Spinal cord (tissue), 9 donors: ENCODE measurements at regions not wholly inside any gene's neighbourhood (a gene's known extent, or its start where the extent isn't known, plus 50 kb on each side); places are given as distances from the start of the nearest gene placed in this dataset.

Source experiments
- DNase-seq, 6 donors: peaks; one replicate each; pipeline versions ENCODE4 v3.0.0 to v3.0.0-alpha.2; 2013 to 2015; ENCODE audit warnings: low spot score in 6 of 6, low read depth in 4 of 6
- H3K27ac ChIP-seq: one replicate; pipeline ENCODE4 v1.5.1; 2013; ENCODE audit warnings: low read depth, low read length, control low read depth
- H3K27me3 ChIP-seq: one replicate; pipeline ENCODE4 v1.6.1; 2013; ENCODE audit warnings: low read length; ENCODE audit not compliant: control insufficient read depth, insufficient read depth
- H3K36me3 ChIP-seq: one replicate; pipeline ENCODE4 v1.6.1; 2013; ENCODE audit warnings: low read length; ENCODE audit not compliant: control insufficient read depth, insufficient read depth
- H3K4me1 ChIP-seq: one replicate; pipeline ENCODE4 v1.6.1; 2013; ENCODE audit warnings: low read length; ENCODE audit not compliant: control insufficient read depth, insufficient read depth
- H3K4me3 ChIP-seq: one replicate; pipeline ENCODE4 v1.5.1; 2013; ENCODE audit warnings: low read depth, low read length, control low read depth
- H3K9me3 ChIP-seq: one replicate; pipeline ENCODE4 v1.6.1; 2013; ENCODE audit warnings: low read length; ENCODE audit not compliant: control insufficient read depth, insufficient read depth
- WGBS: methylation state at CpG from one replicate; pipeline ENCODE4 v1.1.5; 2013; ENCODE audit warnings: missing lambda C conversion rate; ENCODE audit not compliant: insufficient coverage; 5-methylcytosine and 5-hydroxymethylcytosine counted together
- donor health status: healthy.

DNA sequence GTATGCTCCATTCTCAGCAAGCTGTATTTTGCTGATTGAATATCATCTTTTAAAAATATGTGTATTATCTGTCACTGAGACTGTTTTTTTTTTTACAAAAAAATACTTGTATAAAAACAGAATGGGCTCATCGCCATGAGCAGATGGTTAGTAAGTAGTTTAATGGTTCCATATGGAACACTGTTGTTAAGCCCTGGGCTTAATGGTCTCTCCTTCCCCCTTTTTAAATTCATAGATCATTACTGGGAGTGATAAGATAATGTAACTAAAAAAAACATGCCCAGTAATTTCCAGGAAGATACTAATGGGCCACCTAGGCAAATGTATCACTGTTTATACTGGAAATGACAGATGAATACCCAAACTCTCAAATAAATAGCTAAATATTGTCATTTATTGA lies 95.3 kb upstream of the TPRG1 start:
- H3K4me1 ChIP-seq, result no peaks in the 10 kb centered on the region
- no peaks in the 10 kb centered on the region for H3K9me3 ChIP-seq
- no CpG with 5 or more reads among the region's 1 CpG for WGBS
- peak in 2 of 6 donors; percentile 41 to 74 for DNase-seq
- H3K4me3 ChIP-seq, result no peak overlapping the region
- no peaks in the 10 kb centered on the region for H3K36me3 ChIP-seq
- no peaks in the 10 kb centered on the region for H3K27me3 ChIP-seq
- no peak overlapping the region for H3K27ac ChIP-seq

- 86% methylated on average over 2 of the region's 2 CpGs for WGBS
- no peak for DNase-seq
- Histone ChIP-seq H3K36me3 (no peaks in the 10 kb centered on the region), H3K4me1 (no peaks in the 10 kb centered on the region), H3K27me3 (no peaks in the 10 kb centered on the region), H3K4me3 (no peak overlapping the region), H3K27ac (no peak overlapping the region), H3K9me3 (no peaks in the 10 kb centered on the region)
These were observed 91.0 kb upstream of the TPRG1 start for GRCh38 chr3:189080745-189081144.

DNA sequence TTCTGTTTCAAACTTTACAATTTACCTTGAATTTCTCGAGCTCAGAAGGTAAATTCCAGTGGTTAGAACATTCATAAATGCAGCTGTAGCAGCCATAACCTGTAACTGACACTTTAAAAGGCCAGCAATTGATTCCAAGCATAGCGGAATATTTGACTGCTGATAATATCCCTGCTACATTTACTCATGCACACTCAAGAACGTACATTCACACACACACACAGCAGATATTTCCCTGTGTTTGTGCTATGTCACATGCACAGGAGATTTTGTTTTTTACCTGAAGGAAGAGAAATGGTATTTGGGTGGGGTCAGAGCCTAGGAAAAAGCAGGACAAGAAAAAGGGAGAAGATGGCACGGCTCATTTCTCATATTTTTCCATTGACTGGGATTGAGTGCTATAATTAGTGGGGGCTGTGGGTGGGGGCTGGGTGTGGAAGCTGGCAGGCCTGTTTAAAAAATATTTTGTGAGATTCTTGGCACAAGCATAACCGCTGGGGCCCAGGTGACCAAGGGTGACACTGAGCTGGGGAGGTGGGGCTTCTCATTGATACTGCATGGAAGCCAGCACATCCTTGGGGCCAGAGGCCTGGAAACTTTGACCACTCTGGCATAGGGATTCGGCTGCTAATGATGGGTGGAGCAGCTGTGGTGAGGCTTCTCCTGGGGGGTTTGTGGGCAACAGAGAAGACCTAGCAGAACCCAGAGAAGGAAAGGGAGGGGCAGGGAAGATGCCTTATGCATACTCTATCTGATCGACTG lies 88.9 kb upstream of the TPRG1 start:
- Histone ChIP-seq H3K27ac (no peak overlapping the region), H3K9me3 (no peaks in the 10 kb centered on the region), H3K4me1 (no peaks in the 10 kb centered on the region), H3K4me3 (no peak overlapping the region), H3K36me3 (no peaks in the 10 kb centered on the region), H3K27me3 (no peaks in the 10 kb centered on the region)
- 75% methylated on average over 4 of the region's 7 CpGs for WGBS
- no peak for DNase-seq

DNA sequence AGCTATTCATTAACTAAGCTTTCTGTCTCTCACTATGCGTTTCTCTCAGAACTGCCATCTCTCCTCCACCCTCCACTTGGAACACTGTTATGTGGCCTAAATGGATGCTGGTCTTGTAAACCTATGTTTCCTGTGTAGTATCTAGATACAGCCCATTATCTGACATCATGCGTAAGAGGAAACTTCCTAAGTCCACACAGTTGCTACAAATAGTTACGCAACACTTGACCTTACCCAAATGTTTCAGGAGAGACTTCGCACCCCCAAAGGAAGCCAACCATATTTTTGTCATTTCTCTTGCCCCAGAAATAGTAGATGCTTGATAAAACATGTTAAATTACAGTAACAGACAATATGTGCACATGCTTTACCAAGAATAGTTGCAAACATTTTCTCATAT lies 87.2 kb upstream of the TPRG1 start:
- no peak overlapping the region for H3K4me3 ChIP-seq
- H3K9me3 ChIP-seq, result no peaks in the 10 kb centered on the region
- no peak for DNase-seq
- H3K36me3 ChIP-seq, result no peaks in the 10 kb centered on the region
- 100% methylated on average over 2 of the region's 4 CpGs for WGBS
- H3K27ac ChIP-seq, result no peak overlapping the region
- no peaks in the 10 kb centered on the region for H3K4me1 ChIP-seq
- no peaks in the 10 kb centered on the region for H3K27me3 ChIP-seq

DNA sequence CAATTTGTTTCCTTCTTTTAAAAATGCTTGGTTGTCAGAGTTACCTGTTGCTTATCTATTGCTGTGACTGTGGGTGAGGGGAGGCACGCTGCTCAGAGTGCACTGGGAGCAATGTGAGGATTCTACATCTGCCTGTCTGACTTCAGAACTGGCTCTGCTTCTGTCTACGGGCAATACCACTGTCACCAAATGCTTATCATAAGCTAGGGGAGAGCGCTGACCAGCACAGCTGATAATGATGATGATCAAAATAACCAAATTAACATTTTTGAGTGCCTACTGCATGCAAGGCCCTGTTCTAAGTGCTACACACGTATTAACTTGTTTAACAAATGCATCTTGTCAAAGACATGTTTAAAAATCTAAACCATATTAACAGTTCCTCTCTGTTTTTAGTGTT lies 79.2 kb upstream of the TPRG1 start:
- DNase-seq, result peak in 1 of 6 donors; percentile 4
- Histone ChIP-seq H3K27ac (no peak overlapping the region), H3K36me3 (no peaks in the 10 kb centered on the region), H3K9me3 (no peaks in the 10 kb centered on the region), H3K27me3 (no peaks in the 10 kb centered on the region), H3K4me1 (no peaks in the 10 kb centered on the region), H3K4me3 (no peak overlapping the region)
- whole genome bisulfite sequencing, result 100% methylated on average over 1 of the region's 4 CpGs

- 93% methylated on average over 2 of the region's 6 CpGs for WGBS
- no peaks in the 10 kb centered on the region for H3K9me3 ChIP-seq
- no peaks in the 10 kb centered on the region for H3K27me3 ChIP-seq
- H3K36me3 ChIP-seq, result no peaks in the 10 kb centered on the region
- DNase-seq, result peak in 1 of 6 donors; percentile 4
- no peak overlapping the region for H3K27ac ChIP-seq
- H3K4me1 ChIP-seq, result no peaks in the 10 kb centered on the region
- no peak overlapping the region for H3K4me3 ChIP-seq
These were observed 77.2 kb upstream of the TPRG1 start for GRCh38 chr3:189094539-189094938.

DNA sequence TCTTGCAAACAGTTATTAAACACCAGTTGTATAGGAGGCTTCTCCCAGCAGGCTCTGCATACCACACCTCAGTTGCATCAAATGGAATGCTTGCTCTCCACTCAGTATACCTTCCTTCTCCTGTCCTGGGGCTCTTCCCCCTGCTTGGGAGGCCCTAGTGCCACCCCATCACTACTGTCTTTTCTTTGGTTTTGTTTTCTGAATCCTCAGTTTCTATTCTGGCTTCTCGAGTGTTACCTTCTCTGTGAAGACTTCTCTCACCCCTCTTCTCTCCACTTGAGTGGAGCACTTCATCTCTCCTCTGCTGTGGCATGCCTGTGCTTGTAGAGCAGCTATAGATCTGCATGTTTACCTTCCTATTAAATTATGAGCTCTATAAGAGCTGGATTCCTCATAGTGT lies 75.7 kb upstream of the TPRG1 start:
- WGBS, result no CpG with 5 or more reads among the region's 1 CpG
- Histone ChIP-seq H3K4me3 (no peak overlapping the region), H3K36me3 (no peaks in the 10 kb centered on the region), H3K27me3 (no peaks in the 10 kb centered on the region), H3K4me1 (no peaks in the 10 kb centered on the region), H3K9me3 (no peaks in the 10 kb centered on the region), H3K27ac (no peak overlapping the region)
- no peak for DNase-seq

DNA sequence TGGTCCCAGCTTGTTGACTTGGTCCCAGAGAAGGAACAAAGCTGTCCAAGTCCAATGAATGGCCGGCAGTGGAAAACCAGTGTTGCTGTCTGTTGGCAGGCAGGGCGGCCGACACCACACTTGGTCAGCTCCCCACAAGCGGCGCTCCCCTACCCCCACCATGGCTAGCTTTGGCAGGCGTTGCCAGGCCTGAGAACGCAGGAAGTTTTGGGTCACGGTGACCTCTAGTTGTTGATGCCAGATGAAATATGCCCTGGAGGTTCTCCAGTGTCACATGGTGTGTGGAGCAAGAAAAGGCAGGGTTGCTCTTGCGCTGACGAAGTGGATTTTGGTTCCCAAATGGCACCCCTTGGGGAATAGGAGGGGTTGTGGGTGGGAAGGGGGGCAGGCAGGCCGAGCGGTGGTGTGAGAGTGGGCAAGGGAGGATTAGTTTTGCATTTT lies 72.7 kb upstream of the TPRG1 start:
- Histone ChIP-seq H3K4me3 (no peak overlapping the region), H3K9me3 (no peaks in the 10 kb centered on the region), H3K27me3 (no peaks in the 10 kb centered on the region), H3K4me1 (no peaks in the 10 kb centered on the region), H3K36me3 (no peaks in the 10 kb centered on the region), H3K27ac (no peak overlapping the region)
- DNase-seq, result no peak
- 85% methylated on average over 11 of the region's 12 CpGs for WGBS

DNA sequence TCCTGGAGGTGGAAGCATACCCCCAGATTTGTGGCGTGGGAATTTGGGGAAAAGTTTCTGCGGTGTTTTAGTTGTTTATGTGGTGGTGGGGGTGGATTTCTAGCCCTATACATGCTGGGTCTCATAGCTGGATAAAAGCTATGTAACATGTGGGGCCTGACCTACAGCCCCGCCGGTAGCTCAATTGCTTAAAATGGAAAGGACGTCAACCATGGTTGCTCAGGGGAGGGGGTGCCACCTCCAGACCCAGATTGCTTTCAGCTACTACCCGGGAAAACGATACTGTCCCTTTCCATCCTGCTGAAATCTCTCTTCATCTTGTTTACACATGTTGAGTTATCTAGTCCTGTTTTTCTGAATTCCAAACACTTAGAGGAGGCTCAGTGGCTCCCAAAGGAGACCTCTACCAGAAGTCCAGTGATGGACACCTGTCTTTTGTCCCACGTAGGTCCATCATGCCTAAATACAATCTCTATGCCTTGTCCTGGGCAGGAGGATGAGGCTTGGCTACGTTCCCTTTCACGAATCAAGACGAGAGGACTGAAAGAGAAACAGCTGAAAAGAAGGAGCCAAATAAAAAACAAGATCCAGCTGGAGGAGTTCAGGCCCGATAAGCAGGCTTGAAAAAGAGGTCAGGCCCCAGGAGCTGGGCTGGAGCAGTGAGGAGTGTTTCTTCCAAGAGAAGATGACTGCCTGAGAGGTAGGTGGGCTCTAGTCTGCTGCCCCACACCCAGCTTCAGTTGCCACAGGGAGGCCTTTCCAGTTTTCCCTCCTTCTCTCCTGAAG lies 72.1 kb upstream of the TPRG1 start:
- no peak overlapping the region for H3K27ac ChIP-seq
- WGBS, result 79% methylated on average over 11 of the region's 12 CpGs

GRCh38 chr3:189100866-189101265 lies 70.9 kb upstream of the TPRG1 start:
- Histone ChIP-seq H3K27me3 (no peaks in the 10 kb centered on the region), H3K9me3 (no peaks in the 10 kb centered on the region), H3K4me1 (no peaks in the 10 kb centered on the region), H3K4me3 (no peak overlapping the region), H3K36me3 (no peaks in the 10 kb centered on the region), H3K27ac (no peak overlapping the region)
- no peak for DNase-seq
- WGBS, result 88% methylated on average over 2 of the region's 2 CpGs

More for the DNA sequence above, 72.1 kb upstream of the TPRG1 start:
- Histone ChIP-seq H3K4me1 (no peaks in the 10 kb centered on the region), H3K4me3 (no peak overlapping the region), H3K9me3 (no peaks in the 10 kb centered on the region), H3K36me3 (no peaks in the 10 kb centered on the region), H3K27me3 (no peaks in the 10 kb centered on the region)
- peak in 1 of 6 donors; percentile 17 for DNase-seq
